HEK293T (cell line): ENCODE measurements at regions not wholly inside any gene's neighbourhood (a gene's known extent, or its start where the extent isn't known, plus 50 kb on each side); places are given as distances from the start of the nearest gene placed in this dataset.

ENCODE experiments used
- CTCF ChIA-PET: fragments of 350-600 bp; formaldehyde crosslinking; extraction: SDS; loops from one replicate; lab custom pipeline; 2021; ENCODE audit warnings: antibody characterized with exemption, inconsistent platforms; lab: Yijun Ruan, JAX
- POLR2A ChIA-PET: fragments of 350-600 bp; formaldehyde crosslinking; extraction: SDS; loops from one replicate; lab custom pipeline; 2020; ENCODE audit warnings: antibody characterized with exemption, inconsistent platforms; lab: Yijun Ruan, JAX
- DNase-seq: peaks from one replicate; pipeline ENCODE4 v3.0.0; 2012; ENCODE audit warnings: mixed read lengths; ENCODE audit errors: extremely low spot score
- ARNT ChIP-seq: fragments of 450-650 bp; IDR thresholded peaks from 2 replicates; pipeline ENCODE4 v1.6.1; 2017; ENCODE audit warnings: mild to moderate bottlenecking
- BHLHE40 ChIP-seq: fragments of 450-650 bp; IDR thresholded peaks from 2 replicates; pipeline ENCODE4 v1.6.1; 2016; ENCODE audit warnings: mild to moderate bottlenecking, moderate library complexity, borderline replicate concordance
- CTBP1 ChIP-seq: fragments of 450-650 bp; IDR thresholded peaks from 2 replicates; pipeline ENCODE4 v1.6.1; 2016; ENCODE audit warnings: borderline replicate concordance
- ELF4 ChIP-seq: fragments of 450-650 bp; IDR thresholded peaks from 2 replicates; pipeline ENCODE4 v1.6.1; 2017; ENCODE audit warnings: antibody characterized with exemption
- FOXA1 ChIP-seq: fragments of 450-650 bp; IDR thresholded peaks from 2 replicates; pipeline ENCODE4 v1.6.1; 2016; ENCODE audit warnings: mild to moderate bottlenecking
- FOXK2 ChIP-seq: fragments of 450-650 bp; IDR thresholded peaks from 2 replicates; pipeline ENCODE4 v1.6.1; 2016; ENCODE audit warnings: mild to moderate bottlenecking
- FOXM1 ChIP-seq: fragments of 450-650 bp; IDR thresholded peaks from 2 replicates; pipeline ENCODE4 v1.6.1; 2017; ENCODE audit warnings: mild to moderate bottlenecking, borderline replicate concordance
- HDGF ChIP-seq: fragments of 450-650 bp; IDR thresholded peaks from 2 replicates; pipeline ENCODE4 v1.6.1; 2017; ENCODE audit warnings: antibody characterized with exemption, borderline replicate concordance
- L3MBTL2 ChIP-seq: fragments of 450-650 bp; conservative IDR thresholded peaks from 2 replicates; pipeline ENCODE4 v1.6.1; 2016; ENCODE audit warnings: mild to moderate bottlenecking
- LEF1 ChIP-seq: fragments of 450-650 bp; IDR thresholded peaks from 2 replicates; pipeline ENCODE4 v1.6.1; 2017; ENCODE audit warnings: mild to moderate bottlenecking, borderline replicate concordance
- NFRKB ChIP-seq: fragments of 450-650 bp; IDR thresholded peaks from 2 replicates; pipeline ENCODE4 v1.6.1; 2016; ENCODE audit warnings: mild to moderate bottlenecking, moderate library complexity
- SP1 ChIP-seq: fragments of 450-650 bp; IDR thresholded peaks from 2 replicates; pipeline ENCODE4 v1.6.1; 2017
- SUZ12 ChIP-seq: fragments of 450-650 bp; IDR thresholded peaks from 2 replicates; pipeline ENCODE4 v1.6.1; 2016; ENCODE audit warnings: mild to moderate bottlenecking
- TARDBP ChIP-seq: fragments of 450-650 bp; IDR thresholded peaks from 2 replicates; pipeline ENCODE4 v1.6.1; 2016
- ZNF384 ChIP-seq: fragments of 450-650 bp; IDR thresholded peaks from 2 replicates; pipeline ENCODE4 v1.6.1; 2016
- TF ChIP-seq, protein P1 (sequence below): fragments of 450-650 bp; IDR thresholded peaks from 2 replicates; pipeline ENCODE4 v1.6.1; 2016

DNA sequence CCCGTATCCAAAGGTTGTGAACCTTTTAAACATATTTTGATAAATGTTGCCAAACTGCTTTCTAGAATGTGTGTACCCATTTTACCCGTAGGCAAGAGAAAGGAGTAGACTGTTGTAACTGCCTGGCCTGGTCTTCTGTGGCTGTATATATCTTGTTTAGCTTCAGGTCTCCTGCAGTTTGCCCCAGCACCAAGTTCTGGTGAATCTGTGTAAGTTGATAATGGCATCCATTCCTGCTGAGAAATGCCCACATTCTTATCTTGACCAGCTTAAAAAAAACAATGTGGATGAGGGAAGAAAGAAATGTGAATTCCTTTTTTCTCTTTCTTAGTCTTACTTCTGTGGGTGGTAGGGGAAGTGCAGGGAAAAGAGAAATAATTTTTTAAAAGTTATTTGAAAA lies 53.3 kb upstream of the TLE3 start:
- CTCF ChIA-PET = interaction anchor here (0.7 kb wide), 1 partner anchor 96 kb away, joined by 3 read pairs; no protein-coding TSS in a partner anchor
- no peak for TF ChIP-seq FOXA1
- TF ChIP-seq NFRKB = no peak
- TF ChIP-seq HDGF = no peak
- TF ChIP-seq TARDBP = no peak
- TF ChIP-seq BHLHE40 = no peak
- no peak for TF ChIP-seq FOXK2
- no peak for TF ChIP-seq ELF4
- no peak for DNase-seq
- POLR2A ChIA-PET = interaction anchor here (1.7 kb wide), 1 partner anchor 53 kb away, joined by 4 read pairs; the partner anchor contains the start of gene TLE3

DNA sequence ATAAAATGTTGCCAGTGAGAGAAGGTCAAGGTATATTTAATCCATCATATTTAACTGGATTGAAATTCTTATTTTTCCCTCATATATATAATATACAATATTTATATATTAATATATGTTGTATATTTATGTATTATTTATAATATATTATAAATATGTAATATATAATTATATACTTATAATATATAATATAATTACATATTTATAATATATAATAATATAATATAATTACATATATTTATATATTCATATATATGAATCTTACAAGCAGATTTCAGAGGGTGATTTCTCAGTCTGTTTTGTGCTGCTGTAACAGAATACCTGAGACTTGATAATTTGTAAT lies 52.7 kb upstream of the TLE3 start:
- ChIA-PET POLR2A (interaction anchor here (1.7 kb wide), 1 partner anchor 52 kb away, joined by 4 read pairs; the partner anchor contains the start of gene TLE3), CTCF (no interaction called here)
- no peak for DNase-seq
- no peak for TF ChIP-seq BHLHE40

DNA sequence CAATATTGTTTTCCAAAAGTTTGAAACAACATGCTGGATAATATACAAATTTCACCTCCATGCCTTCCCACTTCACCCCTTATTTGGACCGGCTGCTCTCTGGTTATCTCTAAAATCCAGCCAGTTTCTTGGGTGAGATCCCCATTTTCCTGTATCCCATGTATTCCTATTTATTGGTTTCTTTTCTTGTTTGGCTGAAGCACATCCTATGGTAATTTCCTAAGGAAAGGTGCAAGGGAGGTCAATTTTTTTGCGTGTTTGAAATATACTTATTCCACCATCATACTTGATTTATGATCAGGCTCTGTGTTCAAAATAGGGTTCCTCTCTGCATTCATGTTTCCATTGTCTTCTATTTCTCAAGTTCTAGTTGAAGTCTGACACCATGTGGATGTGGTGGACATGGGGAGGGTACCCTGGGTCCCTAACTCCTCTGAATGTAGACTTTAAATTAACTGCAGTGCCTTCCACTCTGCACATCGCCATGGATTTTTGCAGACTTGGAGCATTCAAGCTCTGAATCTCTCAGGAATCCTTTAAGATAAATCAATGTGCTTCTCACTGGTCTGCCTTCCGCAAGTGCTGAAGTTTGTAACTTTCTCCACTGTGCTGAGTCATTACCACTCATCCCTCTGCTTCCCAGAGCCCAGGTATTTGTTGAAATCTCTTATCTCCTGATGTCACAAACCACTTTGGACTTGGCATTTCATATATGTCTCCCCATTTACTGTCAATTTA lies 52.1 kb upstream of the TLE3 start:
- TF ChIP-seq CTBP1 (no peak), NFRKB (no peak), SP1 (no peak), ELF4 (no peak), FOXA1 (no peak)
- no peak for DNase-seq
- POLR2A ChIA-PET = no interaction called here
- CTCF ChIA-PET = no interaction called here

DNA sequence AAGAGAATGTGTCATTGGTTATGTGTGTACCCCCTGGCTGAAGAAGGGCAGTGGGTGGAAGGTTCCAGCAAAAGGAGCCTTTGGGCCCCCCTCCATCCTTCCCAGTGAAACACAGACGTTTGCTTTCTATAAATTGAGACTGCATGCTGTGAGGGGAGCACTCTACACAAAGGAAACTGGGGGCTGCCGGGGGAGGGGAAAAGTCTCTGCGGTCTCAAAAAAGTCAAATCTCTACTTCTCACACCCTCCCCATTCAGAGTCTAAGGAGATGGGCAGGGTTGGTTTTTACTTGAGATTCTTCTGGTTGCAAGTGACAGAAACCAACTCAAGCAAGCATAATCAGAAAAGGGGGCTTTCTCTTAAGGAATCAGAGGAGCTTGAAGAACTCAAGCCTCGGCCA lies 50.1 kb upstream of the TLE3 start:
- POLR2A ChIA-PET = no interaction called here
- TF ChIP-seq FOXM1 = no peak
- TF ChIP-seq, protein P1, sequence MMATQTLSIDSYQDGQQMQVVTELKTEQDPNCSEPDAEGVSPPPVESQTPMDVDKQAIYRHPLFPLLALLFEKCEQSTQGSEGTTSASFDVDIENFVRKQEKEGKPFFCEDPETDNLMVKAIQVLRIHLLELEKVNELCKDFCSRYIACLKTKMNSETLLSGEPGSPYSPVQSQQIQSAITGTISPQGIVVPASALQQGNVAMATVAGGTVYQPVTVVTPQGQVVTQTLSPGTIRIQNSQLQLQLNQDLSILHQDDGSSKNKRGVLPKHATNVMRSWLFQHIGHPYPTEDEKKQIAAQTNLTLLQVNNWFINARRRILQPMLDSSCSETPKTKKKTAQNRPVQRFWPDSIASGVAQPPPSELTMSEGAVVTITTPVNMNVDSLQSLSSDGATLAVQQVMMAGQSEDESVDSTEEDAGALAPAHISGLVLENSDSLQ = no peak
- no peak for TF ChIP-seq BHLHE40
- TF ChIP-seq ZNF384 = no peak
- TF ChIP-seq ARNT = no peak
- no peak for TF ChIP-seq FOXK2
- TF ChIP-seq LEF1 = no peak
- no peak for TF ChIP-seq CTBP1
- TF ChIP-seq FOXA1 = no peak
- TF ChIP-seq SP1 = no peak
- TF ChIP-seq L3MBTL2 = no peak
- TF ChIP-seq NFRKB = no peak
- no peak for TF ChIP-seq ELF4
- TF ChIP-seq TARDBP = no peak
- TF ChIP-seq SUZ12 = no peak
- no peak for TF ChIP-seq HDGF
- CTCF ChIA-PET = no interaction called here

More for the DNA sequence above, 50.1 kb upstream of the TLE3 start:
- no peak for DNase-seq
